H9 (cell line): ENCODE measurements at regions not wholly inside any gene's neighbourhood (a gene's known extent, or its start where the extent isn't known, plus 50 kb on each side); places are given as distances from the start of the nearest gene placed in this dataset.

Source experiments
- DNase-seq: peaks from one replicate; pipeline ENCODE4 v3.0.0-alpha.2; 2017
- H2AFZ ChIP-seq: one replicate; pipeline ENCODE4 v1.6.1; 2013; ENCODE audit warnings: mild to moderate bottlenecking, low read length, control low read depth, moderate library complexity
- H2AK5ac ChIP-seq: 2 replicates; pipeline ENCODE4 v1.6.1; 2013; ENCODE audit warnings: low read length, control low read depth, mixed read lengths; ENCODE audit not compliant: insufficient read length
- H2BK120ac ChIP-seq: one replicate; pipeline ENCODE4 v1.6.1; 2013; ENCODE audit warnings: low read depth, mild to moderate bottlenecking, low read length, control low read depth, inconsistent platforms; ENCODE audit not compliant: poor library complexity, severe bottlenecking
- H2BK12ac ChIP-seq: 2 replicates; pipeline ENCODE4 v1.6.1; 2013; ENCODE audit warnings: low read length, control low read depth, mixed read lengths, low read depth; ENCODE audit not compliant: insufficient read length
- H2BK15ac ChIP-seq: 2 replicates; pipeline ENCODE4 v1.6.1; 2013; ENCODE audit warnings: low read depth, low read length, control low read depth
- H2BK20ac ChIP-seq: one replicate; pipeline ENCODE4 v1.6.1; 2013; ENCODE audit warnings: low read depth, mild to moderate bottlenecking, low read length, control low read depth, inconsistent platforms; ENCODE audit not compliant: poor library complexity, severe bottlenecking
- H2BK5ac ChIP-seq: 2 replicates; pipeline ENCODE4 v1.6.1; 2013; ENCODE audit warnings: low read length, control low read depth, mixed read lengths; ENCODE audit not compliant: insufficient read length
- H3K14ac ChIP-seq: 2 replicates; pipeline ENCODE4 v1.6.1; 2013; ENCODE audit warnings: low read length, control low read depth; ENCODE audit not compliant: insufficient read depth
- H3K18ac ChIP-seq: 2 replicates; pipeline ENCODE4 v1.6.1; 2013; ENCODE audit warnings: low read depth, mild to moderate bottlenecking, mixed read lengths, low read length, control low read depth; ENCODE audit not compliant: insufficient read length
- H3K23ac ChIP-seq: 2 replicates; pipeline ENCODE4 v1.6.1; 2013; ENCODE audit warnings: low read length, control low read depth, mixed read lengths, low read depth; ENCODE audit not compliant: insufficient read length
- H3K23me2 ChIP-seq: 2 replicates; pipeline ENCODE4 v1.6.1; 2013; ENCODE audit warnings: low read depth, mild to moderate bottlenecking, mixed read lengths, low read length, control low read depth; ENCODE audit not compliant: insufficient read length, poor library complexity, severe bottlenecking
- H3K27ac ChIP-seq: 2 replicates; pipeline ENCODE4 v1.5.1; 2013; ENCODE audit warnings: low read length, control low read depth, mixed read lengths, low read depth; ENCODE audit not compliant: insufficient read length
- H3K27me3 ChIP-seq: 2 replicates; pipeline ENCODE4 v1.6.1; 2013; ENCODE audit warnings: low read length, control low read depth, inconsistent platforms; ENCODE audit not compliant: insufficient read depth
- H3K4ac ChIP-seq: 2 replicates; pipeline ENCODE4 v1.6.1; 2013; ENCODE audit warnings: low read depth, mild to moderate bottlenecking, control low read depth, inconsistent platforms, low read length, moderate library complexity
- H3K4me1 ChIP-seq: 2 replicates; pipeline ENCODE4 v1.6.1; 2013; ENCODE audit warnings: low read length, control low read depth, inconsistent platforms; ENCODE audit not compliant: insufficient read depth
- H3K4me2 ChIP-seq: 2 replicates; pipeline ENCODE4 v1.6.1; 2013; ENCODE audit warnings: low read length, control low read depth, mixed read lengths; ENCODE audit not compliant: insufficient read length, insufficient read depth
- H3K56ac ChIP-seq: 2 replicates; pipeline ENCODE4 v1.6.1; 2013; ENCODE audit warnings: low read depth, mild to moderate bottlenecking, mixed read lengths, low read length, control low read depth; ENCODE audit not compliant: insufficient read length
- H3K79me1 ChIP-seq: 2 replicates; pipeline ENCODE4 v1.6.1; 2013; ENCODE audit warnings: low read depth, mild to moderate bottlenecking, moderate library complexity, low read length, control low read depth, inconsistent platforms; ENCODE audit not compliant: insufficient read depth, poor library complexity, severe bottlenecking
- H3K79me2 ChIP-seq: 2 replicates; pipeline ENCODE4 v1.6.1; 2013; ENCODE audit warnings: low read length, control low read depth, inconsistent platforms; ENCODE audit not compliant: insufficient read depth
- H3K9ac ChIP-seq: 2 replicates; pipeline ENCODE4 v1.6.1; 2013; ENCODE audit warnings: low read length, control low read depth, mixed read lengths; ENCODE audit not compliant: insufficient read length; ENCODE audit errors: extremely low read depth
- H3K9me3 ChIP-seq: one replicate; pipeline ENCODE4 v1.6.1; 2013; ENCODE audit warnings: low read depth, low read length, inconsistent platforms; ENCODE audit not compliant: control insufficient read depth
- H3T11ph ChIP-seq: one replicate; pipeline ENCODE4 v1.6.1; 2013; ENCODE audit warnings: mild to moderate bottlenecking, low read length, control low read depth, inconsistent platforms
- H4K20me1 ChIP-seq: one replicate; pipeline ENCODE4 v1.6.1; 2013; ENCODE audit not compliant: control insufficient read depth, insufficient read length, insufficient read depth
- H4K5ac ChIP-seq: 2 replicates; pipeline ENCODE4 v1.6.1; 2013; ENCODE audit warnings: low read depth, mild to moderate bottlenecking, mixed read lengths, low read length, control low read depth; ENCODE audit not compliant: insufficient read length
- H4K8ac ChIP-seq: replicated peaks from 2 replicates; pipeline ENCODE4 v1.6.1; 2013; ENCODE audit warnings: low read length, control low read depth, mixed read lengths, low read depth; ENCODE audit not compliant: insufficient read length
- H4K91ac ChIP-seq: 2 replicates; pipeline ENCODE4 v1.6.1; 2013; ENCODE audit warnings: low read depth, mild to moderate bottlenecking, moderate library complexity, mixed read lengths, low read length, control low read depth; ENCODE audit not compliant: insufficient read length
- H3K27ac Mint-ChIP-seq, 3 experiments: 2 replicates in 2 of 3; 3 replicates in 1 of 3; pipeline ENCODE4 v1.8.0; 2020 to 2021; ENCODE audit warnings: mixed read lengths in 3 of 3, mild to moderate bottlenecking in 1 of 3, moderate library complexity in 1 of 3
- H3K27me3 Mint-ChIP-seq: 2 replicates; pipeline ENCODE4 v1.8.0; 2021; ENCODE audit warnings: low read depth, mild to moderate bottlenecking, moderate library complexity, mixed read lengths
- H3K36me3 Mint-ChIP-seq, 3 experiments: 2 replicates in 2 of 3; 3 replicates in 1 of 3; pipeline ENCODE4 v1.8.0; 2020 to 2021; ENCODE audit warnings: low read depth in 3 of 3, mixed read lengths in 3 of 3; ENCODE audit not compliant: insufficient read depth in 1 of 3
- H3K4me1 Mint-ChIP-seq, 2 experiments: 2 replicates each; pipeline ENCODE4 v1.8.0; 2020; ENCODE audit warnings: mixed read lengths in 2 of 2
- H3K4me3 Mint-ChIP-seq, 2 experiments: 2 replicates in 1 of 2; 3 replicates in 1 of 2; pipeline ENCODE4 v1.8.0; 2020 to 2021; ENCODE audit warnings: mild to moderate bottlenecking in 2 of 2, mixed read lengths in 2 of 2, moderate library complexity in 1 of 2
- H3K9me3 Mint-ChIP-seq, 2 experiments: 2 replicates in 1 of 2; 3 replicates in 1 of 2; pipeline ENCODE4 v1.8.0; 2020; ENCODE audit warnings: mild to moderate bottlenecking in 2 of 2, mixed read lengths in 2 of 2, moderate library complexity in 1 of 2
- WGBS: extraction: QIAGEN DNeasy Blood & Tissue Kit; methylation state at CpG from one replicate; pipeline ENCODE4 v1.1.7; 2013; ENCODE audit warnings: missing lambda C conversion rate, low lambda C conversion rate, mixed read lengths; ENCODE audit not compliant: insufficient read length; ENCODE audit errors: extremely low coverage; 5-methylcytosine and 5-hydroxymethylcytosine counted together
- TF ChIP-seq, protein P1 (sequence below): fragments of 200-600 bp; sonication (generic); conservative IDR thresholded peaks from 3 replicates; pipeline ENCODE4 v1.8.0; 2021; ENCODE audit warnings: antibody characterized with exemption, mild to moderate bottlenecking

DNA sequence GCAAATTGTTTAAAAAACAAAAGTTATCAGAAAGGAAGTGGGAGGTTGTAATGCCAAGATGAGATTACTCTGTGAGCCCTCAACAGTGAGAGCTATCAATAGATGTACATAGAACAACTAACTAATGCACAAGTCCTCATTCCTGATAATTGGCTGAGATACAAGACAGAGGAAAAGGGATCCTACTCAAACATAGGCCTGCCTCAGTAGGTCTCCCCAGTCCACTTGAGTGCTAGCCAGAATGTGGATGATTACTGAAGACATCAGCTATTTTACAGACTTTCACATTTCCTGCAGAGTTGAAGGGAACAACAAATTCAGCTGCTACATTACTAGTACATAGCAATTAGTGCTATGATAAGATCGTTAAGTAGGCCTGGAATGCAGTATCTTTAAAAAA is 981.9 kb downstream of the TUSC7 start:
- WGBS, result no CpG with 5 or more reads among the region's 1 CpG
- H3K79me2 ChIP-seq, result no peaks in the 10 kb centered on the region
- H2AFZ ChIP-seq, result no peak overlapping the region

More for the DNA sequence above, 981.9 kb downstream of the TUSC7 start:
- H3K27ac ChIP-seq, result no peak overlapping the region
- Mint-ChIP-seq H3K4me1 (peaks cover 22 to 29% of the 10 kb centered on the region in 2 experiments), H3K27me3 (no peaks in the 10 kb centered on the region; the same call in 1 of the 2 replicates), H3K9me3 (no peaks in the 10 kb centered on the region), H3K4me3 (no peak overlapping the region), H3K36me3 (no peaks in the 10 kb centered on the region), H3K27ac (no peak overlapping the region)
- no peak overlapping the region for H3K4me2 ChIP-seq
- no peak overlapping the region for H3K56ac ChIP-seq
- H3K23me2 ChIP-seq, result no peaks in the 10 kb centered on the region
- no peak overlapping the region for H2BK120ac ChIP-seq
- H2AK5ac ChIP-seq, result no peak overlapping the region
- no peaks in the 10 kb centered on the region for H3K79me1 ChIP-seq
- no peak overlapping the region for H3K14ac ChIP-seq
- no peak overlapping the region for H2BK20ac ChIP-seq
- no peaks in the 10 kb centered on the region for H3K27me3 ChIP-seq
- no peaks in the 10 kb centered on the region for H3K4me1 ChIP-seq
- H4K20me1 ChIP-seq, result no peaks in the 10 kb centered on the region
- no peak overlapping the region for H4K8ac ChIP-seq
- DNase-seq, result no peak
- H4K91ac ChIP-seq, result no peak overlapping the region
- TF ChIP-seq, protein P1, sequence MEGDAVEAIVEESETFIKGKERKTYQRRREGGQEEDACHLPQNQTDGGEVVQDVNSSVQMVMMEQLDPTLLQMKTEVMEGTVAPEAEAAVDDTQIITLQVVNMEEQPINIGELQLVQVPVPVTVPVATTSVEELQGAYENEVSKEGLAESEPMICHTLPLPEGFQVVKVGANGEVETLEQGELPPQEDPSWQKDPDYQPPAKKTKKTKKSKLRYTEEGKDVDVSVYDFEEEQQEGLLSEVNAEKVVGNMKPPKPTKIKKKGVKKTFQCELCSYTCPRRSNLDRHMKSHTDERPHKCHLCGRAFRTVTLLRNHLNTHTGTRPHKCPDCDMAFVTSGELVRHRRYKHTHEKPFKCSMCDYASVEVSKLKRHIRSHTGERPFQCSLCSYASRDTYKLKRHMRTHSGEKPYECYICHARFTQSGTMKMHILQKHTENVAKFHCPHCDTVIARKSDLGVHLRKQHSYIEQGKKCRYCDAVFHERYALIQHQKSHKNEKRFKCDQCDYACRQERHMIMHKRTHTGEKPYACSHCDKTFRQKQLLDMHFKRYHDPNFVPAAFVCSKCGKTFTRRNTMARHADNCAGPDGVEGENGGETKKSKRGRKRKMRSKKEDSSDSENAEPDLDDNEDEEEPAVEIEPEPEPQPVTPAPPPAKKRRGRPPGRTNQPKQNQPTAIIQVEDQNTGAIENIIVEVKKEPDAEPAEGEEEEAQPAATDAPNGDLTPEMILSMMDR, result no peak
- H3K18ac ChIP-seq, result no peak overlapping the region
- H2BK5ac ChIP-seq, result no peak overlapping the region
- no peak overlapping the region for H2BK12ac ChIP-seq
- H3K9ac ChIP-seq, result no peak overlapping the region
- no peak overlapping the region for H3K23ac ChIP-seq
- H4K5ac ChIP-seq, result no peak overlapping the region
- H3K9me3 ChIP-seq, result no peaks in the 10 kb centered on the region
- H2BK15ac ChIP-seq, result no peak overlapping the region
- no peak overlapping the region for H3T11ph ChIP-seq
- no peak overlapping the region for H3K4ac ChIP-seq
